ENCODE measurements at regions not wholly inside any gene's neighbourhood (a gene's known extent, or its start where the extent isn't known, plus 50 kb on each side); places are given as distances from the start of the nearest gene placed in this dataset.

DNA sequence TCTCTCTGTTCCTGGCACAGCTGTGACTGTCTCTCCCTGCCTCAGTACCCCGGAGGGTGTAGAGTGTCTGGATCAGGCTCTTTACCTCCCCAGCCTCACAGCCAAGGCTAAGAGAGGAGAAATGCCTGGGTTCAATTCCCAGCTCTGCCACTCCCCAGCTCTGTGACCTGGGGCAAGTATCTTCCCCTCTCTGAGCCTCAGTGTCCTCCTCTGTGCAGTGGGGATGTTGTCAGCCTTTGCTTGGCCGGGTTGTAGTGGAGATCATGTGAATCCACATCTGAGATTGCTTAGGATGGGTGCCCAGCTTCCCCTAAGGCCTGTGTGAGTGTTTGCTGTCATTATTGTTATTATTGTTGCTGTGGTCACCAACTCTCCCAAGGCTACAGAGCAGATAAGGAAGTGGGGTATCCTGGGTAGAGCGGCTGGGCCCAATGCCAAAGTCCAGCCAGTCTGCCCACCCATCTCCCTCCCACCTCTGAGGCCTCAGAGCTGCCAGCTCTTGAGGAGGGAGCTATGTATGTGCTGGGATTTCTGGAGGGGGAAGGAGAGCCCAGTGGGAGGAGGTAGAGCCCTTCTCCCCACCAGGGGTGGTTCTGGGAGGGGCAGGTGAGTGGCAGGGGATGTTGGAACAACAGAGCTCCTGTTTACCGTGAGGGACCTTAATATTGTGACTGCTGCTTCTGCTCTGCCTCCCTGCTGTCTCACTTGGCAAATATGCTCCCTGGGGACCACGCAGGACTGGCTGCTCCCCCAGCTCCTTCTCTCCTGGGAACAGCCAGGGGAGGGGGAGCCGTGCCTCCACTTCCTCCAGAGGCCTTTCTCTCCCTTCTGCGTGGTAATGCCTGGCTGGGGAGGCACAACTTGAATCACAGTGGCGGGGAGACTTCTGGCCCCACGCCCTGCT is 170.5 kb downstream of the RPS24 start:
- TF ChIP-seq EZH2 (IDR thresholded peaks at IDR 0.05; ENCODE audit: borderline replicate concordance, insufficient read depth, low read depth, low read length, poor library complexity, severe bottlenecking): no peak
- TF ChIP-seq, protein P1, sequence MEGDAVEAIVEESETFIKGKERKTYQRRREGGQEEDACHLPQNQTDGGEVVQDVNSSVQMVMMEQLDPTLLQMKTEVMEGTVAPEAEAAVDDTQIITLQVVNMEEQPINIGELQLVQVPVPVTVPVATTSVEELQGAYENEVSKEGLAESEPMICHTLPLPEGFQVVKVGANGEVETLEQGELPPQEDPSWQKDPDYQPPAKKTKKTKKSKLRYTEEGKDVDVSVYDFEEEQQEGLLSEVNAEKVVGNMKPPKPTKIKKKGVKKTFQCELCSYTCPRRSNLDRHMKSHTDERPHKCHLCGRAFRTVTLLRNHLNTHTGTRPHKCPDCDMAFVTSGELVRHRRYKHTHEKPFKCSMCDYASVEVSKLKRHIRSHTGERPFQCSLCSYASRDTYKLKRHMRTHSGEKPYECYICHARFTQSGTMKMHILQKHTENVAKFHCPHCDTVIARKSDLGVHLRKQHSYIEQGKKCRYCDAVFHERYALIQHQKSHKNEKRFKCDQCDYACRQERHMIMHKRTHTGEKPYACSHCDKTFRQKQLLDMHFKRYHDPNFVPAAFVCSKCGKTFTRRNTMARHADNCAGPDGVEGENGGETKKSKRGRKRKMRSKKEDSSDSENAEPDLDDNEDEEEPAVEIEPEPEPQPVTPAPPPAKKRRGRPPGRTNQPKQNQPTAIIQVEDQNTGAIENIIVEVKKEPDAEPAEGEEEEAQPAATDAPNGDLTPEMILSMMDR (IDR thresholded peaks at IDR 0.05): no peak
